NCI-H748 (cell line): ENCODE measurements at regions not wholly inside any gene's neighbourhood (a gene's known extent, or its start where the extent isn't known, plus 50 kb on each side); places are given as distances from the start of the nearest gene placed in this dataset.

ENCODE experiments used
- DNase-seq: peaks from one replicate; lab custom pipeline; 2025; ENCODE audit not compliant: unreplicated experiment; lab: John Stamatoyannopoulos, UW

GRCh38 chr9:99607842-99608448 lies 213.7 kb upstream of the NR4A3 start:
- peak; percentile 53 for DNase-seq

- no peak for DNase-seq
Observed at GRCh38 chr9:99614341-99614740, 207.3 kb upstream of the NR4A3 start.

- DNase-seq: no peak
Observed at GRCh38 chr9:99621040-99621439, 200.6 kb upstream of the NR4A3 start.

- no peak for DNase-seq
Observed at GRCh38 chr9:99622679-99623078, 199.0 kb upstream of the NR4A3 start.

GRCh38 chr9:99623780-99624364 lies 197.8 kb upstream of the NR4A3 start:
- DNase-seq: no peak

GRCh38 chr9:99624499-99625233 lies 197.0 kb upstream of the NR4A3 start:
- DNase-seq: no peak

GRCh38 chr9:99626426-99626825 lies 195.3 kb upstream of the NR4A3 start:
- no peak for DNase-seq

- DNase-seq: no peak
Observed at GRCh38 chr9:99628285-99628684, 193.4 kb upstream of the NR4A3 start.

GRCh38 chr9:99628849-99629620 lies 192.7 kb upstream of the NR4A3 start:
- DNase-seq: no peak

- no peak for DNase-seq
Observed at GRCh38 chr9:99632349-99633038, 189.2 kb upstream of the NR4A3 start.

GRCh38 chr9:99633265-99633664 lies 188.4 kb upstream of the NR4A3 start:
- DNase-seq: no peak

- DNase-seq: no peak
Observed at GRCh38 chr9:99634186-99634585, 187.5 kb upstream of the NR4A3 start.

GRCh38 chr9:99635032-99635431 lies 186.7 kb upstream of the NR4A3 start:
- no peak for DNase-seq

GRCh38 chr9:99637641-99638040 lies 184.0 kb upstream of the NR4A3 start:
- DNase-seq: no peak

GRCh38 chr9:99638971-99639370 lies 182.7 kb upstream of the NR4A3 start:
- DNase-seq: no peak

- DNase-seq: no peak
Observed at GRCh38 chr9:99647604-99648003, 174.1 kb upstream of the NR4A3 start.

GRCh38 chr9:99650187-99650874 lies 171.4 kb upstream of the NR4A3 start:
- no peak for DNase-seq

GRCh38 chr9:99660191-99660636 lies 161.5 kb upstream of the NR4A3 start:
- DNase-seq: no peak

- no peak for DNase-seq
Observed at GRCh38 chr9:99663297-99663696, 158.4 kb upstream of the NR4A3 start.

GRCh38 chr9:99663856-99664255 lies 157.8 kb upstream of the NR4A3 start:
- DNase-seq: no peak
